ENCODE measurements at regions not wholly inside any gene's neighbourhood (a gene's known extent, or its start where the extent isn't known, plus 50 kb on each side); places are given as distances from the start of the nearest gene placed in this dataset.
"Not testable (repeated sequence)": the region's sequence is repeated elsewhere in the genome, so short reads cannot be mapped to it uniquely, and the experiment has no call there.

DNA sequence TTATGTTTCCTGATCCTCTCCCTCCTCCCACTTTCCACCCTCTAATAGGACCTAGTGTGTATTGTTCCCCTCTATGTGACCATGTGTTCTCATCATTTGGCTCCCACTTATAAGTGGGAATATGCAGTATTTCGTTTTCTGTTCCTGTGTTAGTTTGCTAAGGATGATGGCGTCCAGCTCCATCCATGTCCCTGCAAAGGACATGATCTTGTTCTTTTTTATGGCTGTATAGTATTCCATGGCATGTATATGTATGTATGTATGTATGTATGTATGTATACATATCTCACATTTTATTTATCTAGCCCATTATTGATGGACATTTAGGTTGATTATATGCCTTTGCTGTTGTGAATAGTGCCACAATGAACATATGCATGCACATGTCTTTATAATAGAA, 188.7 kb downstream of the RFPL4B start:
- WGBS (ENCODE audit: insufficient coverage), result 60% methylated on average over 1 of the region's 2 CpGs
- H3K27ac Mint-ChIP-seq, result no peak overlapping the region
- no peak overlapping the region for H3K4me3 Mint-ChIP-seq
- Histone ChIP-seq H3K36me3 (ENCODE audit: control insufficient read depth in 2 of 2, extremely low read depth in 1 of 2, insufficient read depth in 1 of 2, low read length in 1 of 2) (no peaks in the 10 kb centered on the region), H3K4me1 (ENCODE audit: control insufficient read depth in 1 of 2, extremely low read depth in 1 of 2, insufficient read depth in 2 of 2, low read length in 2 of 2) (no peaks in the 10 kb centered on the region), H3K9me3 (peaks cover 2% of the 10 kb centered on the region), H3K27ac (ENCODE audit: low read length) (no peak overlapping the region), H3K4me3 (ENCODE audit: control insufficient read depth in 1 of 2, extremely low read depth in 1 of 2, low read length in 1 of 2) (no peak overlapping the region), H3K27me3 (replicated peaks in 1 of 2; ENCODE audit: control insufficient read depth in 2 of 2, extremely low read depth in 1 of 2, insufficient read depth in 2 of 2, low read length in 1 of 2) (no peaks in the 10 kb centered on the region)
- ATAC-seq (replicated peaks in 1 of 4) (no peak), DNase-seq (no peak)
- no peaks in the 10 kb centered on the region for H3K27me3 Mint-ChIP-seq
- CTCF ChIA-PET, result no interaction called here
- H3K9me3 Mint-ChIP-seq, result peaks cover 4 to 11% (median 9%) of the 10 kb centered on the region in 3 donors
- H3K36me3 Mint-ChIP-seq, result no peaks in the 10 kb centered on the region
- no peaks in the 10 kb centered on the region for H3K4me1 Mint-ChIP-seq
- POLR2A ChIA-PET, result no interaction called here

DNA sequence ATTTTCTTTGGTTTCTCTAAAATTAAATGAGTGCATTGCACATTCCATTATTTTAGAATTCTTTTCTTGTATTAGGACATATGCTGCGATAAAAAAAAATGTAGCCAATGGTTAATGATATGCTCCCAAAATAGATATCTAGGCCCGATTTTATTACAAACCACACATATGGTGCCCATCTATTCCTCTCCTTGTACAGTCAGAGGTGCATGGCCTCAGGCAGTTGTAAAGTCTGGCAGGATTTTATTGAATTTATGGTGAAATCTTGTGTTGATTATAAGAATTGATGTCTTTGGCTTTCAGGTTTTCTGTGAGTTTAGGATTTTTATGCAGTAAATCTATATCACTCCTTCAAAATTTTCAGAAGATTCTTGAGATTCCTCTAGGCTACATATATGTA, 192.2 kb downstream of the RFPL4B start:
- DNase-seq, result no peak
- no peak overlapping the region for H3K4me3 Mint-ChIP-seq
- H3K27ac ChIP-seq (ENCODE audit: low read length), result no peak overlapping the region
- WGBS (ENCODE audit: insufficient coverage), result no CpG with 5 or more reads among the region's 2 CpGs
- no peaks in the 10 kb centered on the region for H3K4me1 ChIP-seq (ENCODE audit: control insufficient read depth in 1 of 2, extremely low read depth in 1 of 2, insufficient read depth in 2 of 2, low read length in 2 of 2)
- no peaks in the 10 kb centered on the region for H3K4me1 Mint-ChIP-seq
- no peaks in the 10 kb centered on the region for H3K36me3 Mint-ChIP-seq
- H3K27ac Mint-ChIP-seq, result no peak overlapping the region
- no peaks in the 10 kb centered on the region for H3K27me3 Mint-ChIP-seq
- ChIA-PET POLR2A (no interaction called here), CTCF (no interaction called here)
- no peaks in the 10 kb centered on the region for H3K36me3 ChIP-seq (ENCODE audit: control insufficient read depth in 2 of 2, extremely low read depth in 1 of 2, insufficient read depth in 1 of 2, low read length in 1 of 2)
- no peak for ATAC-seq (replicated peaks in 1 of 4)
- peaks cover 2% of the 10 kb centered on the region for H3K9me3 ChIP-seq
- peaks cover 11 to 19% (median 11%) of the 10 kb centered on the region in 3 donors for H3K9me3 Mint-ChIP-seq
- H3K27me3 ChIP-seq (replicated peaks in 1 of 2; ENCODE audit: control insufficient read depth in 2 of 2, extremely low read depth in 1 of 2, insufficient read depth in 2 of 2, low read length in 1 of 2), result no peaks in the 10 kb centered on the region
- H3K4me3 ChIP-seq (ENCODE audit: control insufficient read depth in 1 of 2, extremely low read depth in 1 of 2, low read length in 1 of 2), result no peak overlapping the region

DNA sequence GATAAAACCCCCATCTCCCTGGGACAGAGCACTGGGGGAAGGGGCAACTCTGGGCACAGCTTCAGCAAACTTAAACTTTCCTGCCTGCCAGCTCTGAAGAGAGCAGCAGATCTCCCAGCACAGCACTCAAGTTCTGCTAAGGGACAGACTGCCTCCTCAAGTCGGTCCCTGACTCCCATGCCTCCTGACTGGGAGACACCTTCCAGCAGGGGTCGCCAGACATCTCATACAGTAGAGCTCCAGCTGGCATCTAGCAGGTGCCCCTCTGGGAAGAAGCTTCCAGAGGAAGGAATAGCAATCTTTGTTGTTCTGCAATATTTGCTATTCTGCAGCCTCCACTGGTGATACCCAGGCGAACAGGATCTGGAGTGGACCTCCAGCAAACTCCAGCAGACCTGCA, 194.7 kb downstream of the RFPL4B start:
- H3K36me3 Mint-ChIP-seq; H3K4me1 ChIP-seq (ENCODE audit: control insufficient read depth in 1 of 2, extremely low read depth in 1 of 2, insufficient read depth in 2 of 2, low read length in 2 of 2); H3K9me3 ChIP-seq; H3K27ac ChIP-seq (ENCODE audit: low read length); H3K27ac Mint-ChIP-seq; H3K4me1 Mint-ChIP-seq; DNase-seq; H3K27me3 Mint-ChIP-seq; ATAC-seq (replicated peaks in 1 of 4); POLR2A ChIA-PET; CTCF ChIA-PET; H3K36me3 ChIP-seq (ENCODE audit: control insufficient read depth in 2 of 2, extremely low read depth in 1 of 2, insufficient read depth in 1 of 2, low read length in 1 of 2); H3K4me3 Mint-ChIP-seq; H3K4me3 ChIP-seq (ENCODE audit: control insufficient read depth in 1 of 2, extremely low read depth in 1 of 2, low read length in 1 of 2); H3K27me3 ChIP-seq (replicated peaks in 1 of 2; ENCODE audit: control insufficient read depth in 2 of 2, extremely low read depth in 1 of 2, insufficient read depth in 2 of 2, low read length in 1 of 2): not testable (repeated sequence)
- peaks cover 2 to 12% (median 7%) of the 10 kb centered on the region in 3 donors for H3K9me3 Mint-ChIP-seq
- WGBS (ENCODE audit: insufficient coverage), result 67% methylated on average over 2 of the region's 3 CpGs

DNA sequence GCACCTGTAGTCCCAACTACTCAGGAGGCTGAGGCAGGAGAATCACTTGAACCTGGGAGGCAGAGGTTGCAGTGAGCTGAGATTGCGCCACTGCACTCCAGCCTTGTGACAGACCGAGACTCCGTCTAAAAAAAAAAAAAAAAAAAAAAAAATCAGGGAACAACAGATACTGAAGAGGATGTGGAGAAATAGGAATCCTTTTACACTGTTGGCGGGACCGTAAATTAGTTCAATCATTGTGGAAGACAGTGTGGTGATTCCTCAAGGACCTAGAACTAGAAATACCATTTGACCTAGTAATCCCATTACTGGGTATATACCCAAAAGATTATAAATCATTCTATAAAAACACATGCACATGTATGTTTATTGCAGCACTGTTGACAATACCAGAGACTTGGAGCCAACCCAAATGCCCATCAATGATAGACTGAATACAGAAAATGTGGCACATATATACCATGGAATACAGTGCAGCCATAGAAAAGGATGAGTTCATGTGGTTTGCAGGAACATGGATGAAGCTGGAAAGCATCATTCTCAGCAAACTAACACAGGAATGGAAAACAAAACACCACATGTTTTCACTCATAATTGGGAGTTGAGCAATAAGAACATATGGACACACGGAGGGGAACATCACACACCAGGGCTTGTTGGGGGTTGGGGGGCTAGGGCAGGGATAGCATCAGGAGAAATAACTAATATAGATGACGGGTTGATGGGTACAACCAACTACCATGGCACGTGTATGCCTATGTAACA, 200.4 kb downstream of the RFPL4B start:
- H3K36me3 Mint-ChIP-seq; POLR2A ChIA-PET; H3K27ac ChIP-seq (ENCODE audit: low read length); H3K27me3 ChIP-seq (replicated peaks in 1 of 2; ENCODE audit: control insufficient read depth in 2 of 2, extremely low read depth in 1 of 2, insufficient read depth in 2 of 2, low read length in 1 of 2); H3K9me3 ChIP-seq; H3K4me3 Mint-ChIP-seq; H3K27me3 Mint-ChIP-seq; CTCF ChIA-PET; H3K4me1 Mint-ChIP-seq; DNase-seq; ATAC-seq (replicated peaks in 1 of 4); H3K27ac Mint-ChIP-seq; H3K36me3 ChIP-seq (ENCODE audit: control insufficient read depth in 2 of 2, extremely low read depth in 1 of 2, insufficient read depth in 1 of 2, low read length in 1 of 2); H3K4me3 ChIP-seq (ENCODE audit: control insufficient read depth in 1 of 2, extremely low read depth in 1 of 2, low read length in 1 of 2); H3K4me1 ChIP-seq (ENCODE audit: control insufficient read depth in 1 of 2, extremely low read depth in 1 of 2, insufficient read depth in 2 of 2, low read length in 2 of 2): not testable (repeated sequence)
- no CpG with 5 or more reads among the region's 8 CpGs for WGBS (ENCODE audit: insufficient coverage)
- H3K9me3 Mint-ChIP-seq, result peaks cover 3 to 19% (median 7%) of the 10 kb centered on the region in 3 donors

DNA sequence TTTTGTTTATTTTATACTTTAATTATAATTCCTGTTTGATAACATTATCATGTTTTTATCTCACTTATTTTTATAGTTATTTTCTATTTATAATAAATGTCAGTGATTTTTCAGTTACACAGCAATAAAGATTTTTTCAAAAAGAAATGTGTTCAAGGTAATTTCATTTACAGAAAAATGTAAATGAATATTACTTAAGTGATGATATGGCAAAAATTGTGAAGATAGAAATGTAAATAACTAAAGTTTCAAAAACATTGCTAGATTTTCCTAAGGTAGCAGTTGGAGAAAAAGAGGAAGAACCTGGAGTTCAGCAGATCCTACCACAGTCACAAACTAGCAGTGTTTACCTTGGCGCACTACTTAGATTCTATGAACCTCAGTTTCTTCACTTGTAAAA, 202.6 kb downstream of the RFPL4B start:
- H3K36me3 ChIP-seq (ENCODE audit: control insufficient read depth in 2 of 2, extremely low read depth in 1 of 2, insufficient read depth in 1 of 2, low read length in 1 of 2), result no peaks in the 10 kb centered on the region
- H3K4me1 ChIP-seq (ENCODE audit: control insufficient read depth in 1 of 2, extremely low read depth in 1 of 2, insufficient read depth in 2 of 2, low read length in 2 of 2), result no peaks in the 10 kb centered on the region
- H3K4me1 Mint-ChIP-seq, result no peaks in the 10 kb centered on the region
- H3K36me3 Mint-ChIP-seq, result no peaks in the 10 kb centered on the region
- DNase-seq, result no peak
- no peaks in the 10 kb centered on the region for H3K27me3 ChIP-seq (replicated peaks in 1 of 2; ENCODE audit: control insufficient read depth in 2 of 2, extremely low read depth in 1 of 2, insufficient read depth in 2 of 2, low read length in 1 of 2)
- H3K27me3 Mint-ChIP-seq, result no peaks in the 10 kb centered on the region
- H3K27ac ChIP-seq (ENCODE audit: low read length), result no peak overlapping the region
- CTCF ChIA-PET, result no interaction called here
- no peak overlapping the region for H3K4me3 Mint-ChIP-seq
- no peak overlapping the region for H3K4me3 ChIP-seq (ENCODE audit: control insufficient read depth in 1 of 2, extremely low read depth in 1 of 2, low read length in 1 of 2)
- no peaks in the 10 kb centered on the region for H3K9me3 ChIP-seq
- H3K27ac Mint-ChIP-seq, result no peak overlapping the region
- POLR2A ChIA-PET, result no interaction called here
- WGBS (ENCODE audit: insufficient coverage), result no CpG with 5 or more reads among the region's 1 CpG
- no peak for ATAC-seq (replicated peaks in 1 of 4)
- H3K9me3 Mint-ChIP-seq, result peaks cover 2 to 13% (median 5%) of the 10 kb centered on the region in 3 donors

DNA sequence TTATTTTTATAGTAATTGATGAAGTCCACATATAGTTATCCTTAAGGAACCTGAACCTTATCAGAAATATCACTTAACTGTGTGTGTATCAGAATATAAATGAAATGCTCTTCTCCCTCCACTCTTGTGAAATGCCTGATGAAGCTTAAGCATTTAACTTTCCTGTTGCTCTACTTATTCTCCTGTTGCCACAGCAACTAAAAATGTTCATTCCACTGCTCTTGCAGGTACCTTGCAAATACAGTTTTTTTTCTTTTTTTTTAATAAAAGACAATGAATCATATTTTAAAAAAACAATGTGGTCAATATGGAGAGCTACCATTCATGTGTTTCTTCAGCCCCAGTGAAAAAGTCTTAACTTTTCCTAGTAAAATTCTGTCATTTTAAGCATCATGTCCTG, 210.3 kb downstream of the RFPL4B start:
- no peaks in the 10 kb centered on the region for H3K4me1 Mint-ChIP-seq
- no peaks in the 10 kb centered on the region for H3K36me3 Mint-ChIP-seq
- H3K27ac Mint-ChIP-seq, result no peak overlapping the region
- no peaks in the 10 kb centered on the region for H3K36me3 ChIP-seq (ENCODE audit: control insufficient read depth in 2 of 2, extremely low read depth in 1 of 2, insufficient read depth in 1 of 2, low read length in 1 of 2)
- H3K9me3 Mint-ChIP-seq, result peaks cover 0 to 11% (median 2%) of the 10 kb centered on the region in 3 donors
- no peaks in the 10 kb centered on the region for H3K27me3 ChIP-seq (replicated peaks in 1 of 2; ENCODE audit: control insufficient read depth in 2 of 2, extremely low read depth in 1 of 2, insufficient read depth in 2 of 2, low read length in 1 of 2)
- no peaks in the 10 kb centered on the region for H3K4me1 ChIP-seq (ENCODE audit: control insufficient read depth in 1 of 2, extremely low read depth in 1 of 2, insufficient read depth in 2 of 2, low read length in 2 of 2)
- ATAC-seq (replicated peaks in 1 of 4) (no peak), DNase-seq (no peak)
- H3K27ac ChIP-seq (ENCODE audit: low read length), result no peak overlapping the region
- no peaks in the 10 kb centered on the region for H3K27me3 Mint-ChIP-seq
- H3K9me3 ChIP-seq, result no peaks in the 10 kb centered on the region
- no peak overlapping the region for H3K4me3 Mint-ChIP-seq
- ChIA-PET CTCF (no interaction called here), POLR2A (no interaction called here)
- no peak overlapping the region for H3K4me3 ChIP-seq (ENCODE audit: control insufficient read depth in 1 of 2, extremely low read depth in 1 of 2, low read length in 1 of 2)

DNA sequence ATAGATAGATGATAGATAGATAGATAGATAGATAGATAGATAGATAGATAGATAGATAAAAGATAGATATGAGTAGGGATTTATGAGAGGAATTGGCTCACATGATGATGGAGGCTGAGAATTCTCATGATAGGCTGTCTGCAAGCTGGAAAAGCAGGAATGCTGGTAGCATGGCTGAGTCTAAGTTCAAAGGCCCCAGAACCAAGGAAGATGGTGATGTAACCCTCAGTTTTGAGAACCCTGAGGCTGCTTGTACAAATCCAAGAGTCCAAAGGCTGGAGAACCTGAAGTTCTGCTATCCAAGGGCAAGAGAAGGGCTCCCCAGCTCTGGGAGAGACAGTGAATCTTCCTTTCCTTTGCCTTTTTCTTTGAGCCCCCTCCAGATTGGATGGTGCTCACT, 210.8 kb downstream of the RFPL4B start:
- POLR2A ChIA-PET, result no interaction called here
- ATAC-seq (replicated peaks in 1 of 4), result no peak

More for the DNA sequence above, 210.8 kb downstream of the RFPL4B start:
- H3K4me1 Mint-ChIP-seq, result no peaks in the 10 kb centered on the region
- H3K27me3 Mint-ChIP-seq, result no peaks in the 10 kb centered on the region
- Histone ChIP-seq H3K36me3 (ENCODE audit: control insufficient read depth in 2 of 2, extremely low read depth in 1 of 2, insufficient read depth in 1 of 2, low read length in 1 of 2) (no peaks in the 10 kb centered on the region), H3K4me1 (ENCODE audit: control insufficient read depth in 1 of 2, extremely low read depth in 1 of 2, insufficient read depth in 2 of 2, low read length in 2 of 2) (no peaks in the 10 kb centered on the region), H3K4me3 (ENCODE audit: control insufficient read depth in 1 of 2, extremely low read depth in 1 of 2, low read length in 1 of 2) (no peak overlapping the region), H3K27ac (ENCODE audit: low read length) (no peak overlapping the region), H3K27me3 (replicated peaks in 1 of 2; ENCODE audit: control insufficient read depth in 2 of 2, extremely low read depth in 1 of 2, insufficient read depth in 2 of 2, low read length in 1 of 2) (no peaks in the 10 kb centered on the region), H3K9me3 (no peaks in the 10 kb centered on the region)
- no peaks in the 10 kb centered on the region for H3K36me3 Mint-ChIP-seq
- DNase-seq, result no peak
- no peak overlapping the region for H3K4me3 Mint-ChIP-seq
- CTCF ChIA-PET, result no interaction called here
- peaks cover 0 to 11% (median 0%) of the 10 kb centered on the region in 3 donors for H3K9me3 Mint-ChIP-seq
- H3K27ac Mint-ChIP-seq, result no peak overlapping the region
